ENCODE measurements at regions not wholly inside any gene's neighbourhood (a gene's known extent, or its start where the extent isn't known, plus 50 kb on each side); places are given as distances from the start of the nearest gene placed in this dataset.

GRCh38 chr2:221334481-221335218 is 237.5 kb downstream of the EPHA4 start:
- DNase-seq (ENCODE audit: extremely low read depth in 1 of 2, low read depth in 1 of 2): no peak

GRCh38 chr2:221335219-221335752 is 236.8 kb downstream of the EPHA4 start:
- DNase-seq (ENCODE audit: extremely low read depth in 1 of 2, low read depth in 1 of 2): no peak

- no peak for DNase-seq (ENCODE audit: extremely low read depth in 1 of 2, low read depth in 1 of 2)
Measured at GRCh38 chr2:221336967-221337366, 235.1 kb downstream of the EPHA4 start.

- DNase-seq (ENCODE audit: extremely low read depth in 1 of 2, low read depth in 1 of 2): no peak
Measured at GRCh38 chr2:221337957-221338685, 234.0 kb downstream of the EPHA4 start.

GRCh38 chr2:221342388-221342787 is 229.7 kb downstream of the EPHA4 start:
- no peak for DNase-seq (ENCODE audit: extremely low read depth in 1 of 2, low read depth in 1 of 2)

- DNase-seq (ENCODE audit: extremely low read depth in 1 of 2, low read depth in 1 of 2): no peak
Measured at GRCh38 chr2:221343524-221343923, 228.6 kb downstream of the EPHA4 start.

GRCh38 chr2:221345516-221345915 is 226.6 kb downstream of the EPHA4 start:
- DNase-seq (ENCODE audit: extremely low read depth in 1 of 2, low read depth in 1 of 2): no peak

GRCh38 chr2:221346411-221346810 is 225.7 kb downstream of the EPHA4 start:
- DNase-seq (ENCODE audit: extremely low read depth in 1 of 2, low read depth in 1 of 2): no peak

GRCh38 chr2:221347471-221347870 is 224.6 kb downstream of the EPHA4 start:
- DNase-seq (ENCODE audit: extremely low read depth in 1 of 2, low read depth in 1 of 2): no peak

GRCh38 chr2:221350616-221351015 is 221.5 kb downstream of the EPHA4 start:
- no peak for DNase-seq (ENCODE audit: extremely low read depth in 1 of 2, low read depth in 1 of 2)

GRCh38 chr2:221353201-221353600 is 218.9 kb downstream of the EPHA4 start:
- no peak for DNase-seq (ENCODE audit: extremely low read depth in 1 of 2, low read depth in 1 of 2)

- no peak for DNase-seq (ENCODE audit: extremely low read depth in 1 of 2, low read depth in 1 of 2)
Measured at GRCh38 chr2:221360312-221360711, 211.8 kb downstream of the EPHA4 start.

- DNase-seq (ENCODE audit: extremely low read depth in 1 of 2, low read depth in 1 of 2): no peak
Measured at GRCh38 chr2:221360742-221361141, 211.4 kb downstream of the EPHA4 start.

- no peak for DNase-seq (ENCODE audit: extremely low read depth in 1 of 2, low read depth in 1 of 2)
Measured at GRCh38 chr2:221361633-221362032, 210.5 kb downstream of the EPHA4 start.

- no peak for DNase-seq (ENCODE audit: extremely low read depth in 1 of 2, low read depth in 1 of 2)
Measured at GRCh38 chr2:221364672-221365071, 207.4 kb downstream of the EPHA4 start.
